ENCODE measurements at regions not wholly inside any gene's neighbourhood (a gene's known extent, or its start where the extent isn't known, plus 50 kb on each side); places are given as distances from the start of the nearest gene placed in this dataset.

GRCh38 chr12:91854725-91855124 lies 290.9 kb downstream of the BTG1 start:
- Mint-ChIP-seq H3K36me3 (ENCODE audit: low read depth) (peaks cover 3% of the 10 kb centered on the region), H3K27ac (no peak overlapping the region), H3K4me1 (ENCODE audit: low read depth) (peaks cover 32% of the 10 kb centered on the region), H3K4me3 (no peak overlapping the region), H3K27me3 (no peaks in the 10 kb centered on the region), H3K9me3 (no peaks in the 10 kb centered on the region)
- intact Hi-C loops (cut with micrococcal nuclease): no loop called here
- POLR2A ChIA-PET: no interaction called here
- no peak for DNase-seq
- ATAC-seq: peak; percentile 35
- TF ChIP-seq CTCF (IDR thresholded peaks at IDR 0.05): no peak
- CTCF ChIA-PET: no interaction called here

- H3K27me3 Mint-ChIP-seq: no peaks in the 10 kb centered on the region
- H3K36me3 Mint-ChIP-seq (ENCODE audit: low read depth): peaks cover 2% of the 10 kb centered on the region
- no peak overlapping the region for H3K4me3 Mint-ChIP-seq
- intact Hi-C loops (cut with micrococcal nuclease): no loop called here
- no peak for TF ChIP-seq CTCF (IDR thresholded peaks at IDR 0.05)
- H3K9me3 Mint-ChIP-seq: no peaks in the 10 kb centered on the region
- no peak overlapping the region for H3K27ac Mint-ChIP-seq
- POLR2A ChIA-PET: no interaction called here
- H3K4me1 Mint-ChIP-seq (ENCODE audit: low read depth): peaks cover 32% of the 10 kb centered on the region
- ATAC-seq (no peak), DNase-seq (no peak)
- CTCF ChIA-PET: no interaction called here
Observed at GRCh38 chr12:91853350-91854127, 292.1 kb downstream of the BTG1 start.

GRCh38 chr12:91852634-91853033 lies 293.0 kb downstream of the BTG1 start:
- ATAC-seq (no peak), DNase-seq (no peak)
- intact Hi-C loops (cut with micrococcal nuclease): no loop called here
- no peaks in the 10 kb centered on the region for H3K9me3 Mint-ChIP-seq
- no peaks in the 10 kb centered on the region for H3K36me3 Mint-ChIP-seq (ENCODE audit: low read depth)
- POLR2A ChIA-PET: no interaction called here
- H3K4me3 Mint-ChIP-seq: no peak overlapping the region
- H3K27me3 Mint-ChIP-seq: no peaks in the 10 kb centered on the region
- H3K4me1 Mint-ChIP-seq (ENCODE audit: low read depth): peaks cover 26% of the 10 kb centered on the region
- no peak for TF ChIP-seq CTCF (IDR thresholded peaks at IDR 0.05)
- CTCF ChIA-PET: no interaction called here
- H3K27ac Mint-ChIP-seq: no peak overlapping the region

GRCh38 chr12:91851741-91852477 lies 293.7 kb downstream of the BTG1 start:
- POLR2A ChIA-PET: interaction anchor here (0.6 kb wide), 1 partner anchor 512 kb away, joined by 3 read pairs; no protein-coding TSS in a partner anchor
- no peaks in the 10 kb centered on the region for H3K36me3 Mint-ChIP-seq (ENCODE audit: low read depth)
- no peaks in the 10 kb centered on the region for H3K27me3 Mint-ChIP-seq
- peak; percentile 76 for ATAC-seq
- intact Hi-C loops (cut with micrococcal nuclease): no loop called here
- TF ChIP-seq CTCF (IDR thresholded peaks at IDR 0.05): no peak
- no peaks in the 10 kb centered on the region for H3K9me3 Mint-ChIP-seq
- peaks cover 26% of the 10 kb centered on the region for H3K4me1 Mint-ChIP-seq (ENCODE audit: low read depth)
- H3K27ac Mint-ChIP-seq: peak overlapping the region; percentile 1
- CTCF ChIA-PET: no interaction called here
- no peak overlapping the region for H3K4me3 Mint-ChIP-seq
- no peak for DNase-seq

- H3K4me3 Mint-ChIP-seq: no peak overlapping the region
- POLR2A ChIA-PET: interaction anchor here (0.7 kb wide), 1 partner anchor 506 kb away, joined by 3 read pairs; no protein-coding TSS in a partner anchor
- intact Hi-C loops (cut with micrococcal nuclease): no loop called here
- H3K27me3 Mint-ChIP-seq: no peaks in the 10 kb centered on the region
- peaks cover 7% of the 10 kb centered on the region for H3K4me1 Mint-ChIP-seq (ENCODE audit: low read depth)
- CTCF ChIA-PET: interaction anchor here (1.0 kb wide), 1 partner anchor 34 kb away, joined by 3 read pairs; no protein-coding TSS in a partner anchor
- DNase-seq (no peak), ATAC-seq (no peak)
- H3K9me3 Mint-ChIP-seq: peaks cover 16% of the 10 kb centered on the region
- TF ChIP-seq CTCF (IDR thresholded peaks at IDR 0.05): no peak
- H3K36me3 Mint-ChIP-seq (ENCODE audit: low read depth): peaks cover 7% of the 10 kb centered on the region
- no peak overlapping the region for H3K27ac Mint-ChIP-seq
Observed at GRCh38 chr12:91846466-91847055, 299.1 kb downstream of the BTG1 start.

Measured in activated CD8-positive, alpha-beta T cell treated with anti-CD3 and anti-CD28 coated beads for 36 hours (primary cell).